ENCODE measurements at regions not wholly inside any gene's neighbourhood (a gene's known extent, or its start where the extent isn't known, plus 50 kb on each side); places are given as distances from the start of the nearest gene placed in this dataset.
A peak's percentile ranks its signal among the peaks of the same experiment; 100 is the strongest.

- TF ChIP-seq POLR2A (IDR thresholded peaks at IDR 0.05) (no peak), POLR2AphosphoS5 (IDR thresholded peaks at IDR 0.05) (no peak)
- TF ChIP-seq, protein P1, sequence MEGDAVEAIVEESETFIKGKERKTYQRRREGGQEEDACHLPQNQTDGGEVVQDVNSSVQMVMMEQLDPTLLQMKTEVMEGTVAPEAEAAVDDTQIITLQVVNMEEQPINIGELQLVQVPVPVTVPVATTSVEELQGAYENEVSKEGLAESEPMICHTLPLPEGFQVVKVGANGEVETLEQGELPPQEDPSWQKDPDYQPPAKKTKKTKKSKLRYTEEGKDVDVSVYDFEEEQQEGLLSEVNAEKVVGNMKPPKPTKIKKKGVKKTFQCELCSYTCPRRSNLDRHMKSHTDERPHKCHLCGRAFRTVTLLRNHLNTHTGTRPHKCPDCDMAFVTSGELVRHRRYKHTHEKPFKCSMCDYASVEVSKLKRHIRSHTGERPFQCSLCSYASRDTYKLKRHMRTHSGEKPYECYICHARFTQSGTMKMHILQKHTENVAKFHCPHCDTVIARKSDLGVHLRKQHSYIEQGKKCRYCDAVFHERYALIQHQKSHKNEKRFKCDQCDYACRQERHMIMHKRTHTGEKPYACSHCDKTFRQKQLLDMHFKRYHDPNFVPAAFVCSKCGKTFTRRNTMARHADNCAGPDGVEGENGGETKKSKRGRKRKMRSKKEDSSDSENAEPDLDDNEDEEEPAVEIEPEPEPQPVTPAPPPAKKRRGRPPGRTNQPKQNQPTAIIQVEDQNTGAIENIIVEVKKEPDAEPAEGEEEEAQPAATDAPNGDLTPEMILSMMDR (IDR thresholded peaks at IDR 0.05 in 8 of 11, conservative IDR thresholded peaks at IDR 0.05 in 3 of 11): peak in 1 of 11 experiments; percentile 15
These were observed 479.3 kb upstream of the ZFHX3 start for GRCh38 chr16:73527187-73527586.

All from spleen (tissue), 7 donors.